GM23338 (cell line): ENCODE measurements at regions not wholly inside any gene's neighbourhood (a gene's known extent, or its start where the extent isn't known, plus 50 kb on each side); places are given as distances from the start of the nearest gene placed in this dataset.

ENCODE experiments used
- ATAC-seq: fragments of 200-7000 bp; cut with Tn5 transposase; 3 replicates; pipeline ENCODE4 v1.9.1; 2020
- DNase-seq: peaks from one replicate; pipeline ENCODE4 v3.0.0-alpha.2; 2015; ENCODE audit warnings: low spot score
- H2AFZ ChIP-seq: fragments of 200-600 bp; sonication (generic); 2 replicates; pipeline ENCODE4 v1.8.0; 2016; ENCODE audit warnings: antibody characterized with exemption, mild to moderate bottlenecking, moderate library complexity
- H3F3A ChIP-seq: fragments of 200-600 bp; sonication (generic); replicated peaks from 2 replicates; pipeline ENCODE4 v1.8.0; 2017; ENCODE audit warnings: antibody characterized with exemption, mixed run types, low read depth
- H3K27ac ChIP-seq: fragments of 200-600 bp; sonication (generic); 2 replicates; pipeline ENCODE4 v1.6.1; 2016; ENCODE audit warnings: low read depth
- H3K27me3 ChIP-seq: fragments of 200-600 bp; sonication (generic); 2 replicates; pipeline ENCODE4 v1.8.0; 2016; ENCODE audit warnings: mild to moderate bottlenecking, mixed run types, moderate library complexity; ENCODE audit not compliant: insufficient read depth
- H3K36me3 ChIP-seq: fragments of 200-600 bp; sonication (generic); 2 replicates; pipeline ENCODE4 v1.8.0; 2016; ENCODE audit warnings: mild to moderate bottlenecking; ENCODE audit not compliant: insufficient read depth
- H3K4me1 ChIP-seq: fragments of 200-600 bp; sonication (generic); 2 replicates; pipeline ENCODE4 v1.8.0; 2016; ENCODE audit warnings: mild to moderate bottlenecking, moderate library complexity; ENCODE audit not compliant: insufficient read depth
- H3K4me2 ChIP-seq: fragments of 200-600 bp; sonication (generic); 2 replicates; pipeline ENCODE4 v1.7.1; 2017; ENCODE audit warnings: mixed run types
- H3K4me3 ChIP-seq: fragments of 200-600 bp; sonication (generic); 2 replicates; pipeline ENCODE4 v1.6.1; 2016; ENCODE audit warnings: mixed run types
- H3K79me2 ChIP-seq: fragments of 200-600 bp; sonication (generic); replicated peaks from 2 replicates; pipeline ENCODE4 v1.8.0; 2017; ENCODE audit warnings: mild to moderate bottlenecking; ENCODE audit not compliant: insufficient read depth
- H3K9me2 ChIP-seq: fragments of 200-600 bp; sonication (generic); 2 replicates; pipeline ENCODE4 v1.8.0; 2017; ENCODE audit not compliant: insufficient read depth
- H4K20me1 ChIP-seq: fragments of 200-600 bp; sonication (generic); replicated peaks from 2 replicates; pipeline ENCODE4 v1.8.0; 2017; ENCODE audit warnings: mild to moderate bottlenecking; ENCODE audit not compliant: insufficient read depth
- H3K27ac Mint-ChIP-seq: 2 replicates; pipeline ENCODE4 v1.8.0; 2020; ENCODE audit warnings: inconsistent platforms, mild to moderate bottlenecking, moderate library complexity, mixed read lengths
- H3K27me3 Mint-ChIP-seq: 3 replicates; pipeline ENCODE4 v1.8.0; 2022; ENCODE audit warnings: low read depth, mild to moderate bottlenecking, moderate library complexity, mixed read lengths, inconsistent platforms; ENCODE audit not compliant: insufficient read depth, poor library complexity
- H3K36me3 Mint-ChIP-seq: 3 replicates; pipeline ENCODE4 v1.8.0; 2021; ENCODE audit warnings: low read depth, mild to moderate bottlenecking, inconsistent platforms, moderate library complexity, mixed read lengths
- H3K4me1 Mint-ChIP-seq: 3 replicates; pipeline ENCODE4 v1.8.0; 2020; ENCODE audit warnings: mild to moderate bottlenecking, inconsistent platforms, mixed read lengths
- H3K4me3 Mint-ChIP-seq: 3 replicates; pipeline ENCODE4 v1.8.0; 2021; ENCODE audit warnings: moderate library complexity, mild to moderate bottlenecking, inconsistent platforms, mixed read lengths
- H3K9me3 Mint-ChIP-seq: 3 replicates; pipeline ENCODE4 v1.8.0; 2020; ENCODE audit warnings: moderate library complexity, mild to moderate bottlenecking, inconsistent platforms, mixed read lengths
- CREB1 ChIP-seq: fragments of 250-450 bp; sonication (Bioruptor Pico); IDR thresholded peaks from 2 replicates; pipeline ENCODE4 v1.5.0; 2020; ENCODE audit warnings: low read depth, mild to moderate bottlenecking, moderate library complexity
- EZH2 ChIP-seq: fragments of 200-600 bp; sonication (generic); IDR thresholded peaks from one replicate; pipeline ENCODE4 v1.8.0; 2017; ENCODE audit warnings: antibody characterized with exemption, mild to moderate bottlenecking, low read depth; ENCODE audit not compliant: unreplicated experiment
- EZH2phosphoT487 ChIP-seq: fragments of 200-600 bp; sonication (generic); IDR thresholded peaks from one replicate; pipeline ENCODE4 v1.8.1; 2018; ENCODE audit warnings: antibody characterized with exemption; ENCODE audit not compliant: unreplicated experiment
- JUNB ChIP-seq: IDR thresholded peaks from one replicate; pipeline ENCODE4 v1.6.1; 2016; ENCODE audit warnings: antibody characterized with exemption; ENCODE audit not compliant: unreplicated experiment
- NANOG ChIP-seq: IDR thresholded peaks from 2 replicates; pipeline ENCODE4 v1.6.1; 2016; ENCODE audit warnings: antibody characterized with exemption, borderline replicate concordance
- POLR2AphosphoS5 ChIP-seq: IDR thresholded peaks from 2 replicates; pipeline ENCODE4 v1.6.1; 2016; ENCODE audit warnings: antibody characterized with exemption, low read depth
- STAT1 ChIP-seq: IDR thresholded peaks from one replicate; pipeline ENCODE4 v1.6.1; 2016; ENCODE audit warnings: antibody characterized with exemption; ENCODE audit not compliant: unreplicated experiment
- ZNF114 ChIP-seq: fragments of 250-450 bp; sonication (Bioruptor Pico); IDR thresholded peaks from 2 replicates; pipeline ENCODE4 v1.5.0; 2020; ENCODE audit warnings: mild to moderate bottlenecking, moderate library complexity
- ZNF331 ChIP-seq: fragments of 250-450 bp; sonication (Bioruptor Pico); IDR thresholded peaks from 2 replicates; pipeline ENCODE4 v1.5.0; 2020; ENCODE audit warnings: low read depth, mild to moderate bottlenecking, moderate library complexity
- TF ChIP-seq, protein P1 (sequence below), 2 experiments: fragments of 200-600 bp in 1 of 2; sonication (generic) in 1 of 2; conservative IDR thresholded peaks; 2 replicates each; pipeline versions ENCODE4 v1.5.1 to v1.6.1; 2016 to 2017; ENCODE audit warnings: antibody characterized with exemption in 2 of 2, low read depth in 2 of 2, mild to moderate bottlenecking in 2 of 2, moderate library complexity in 1 of 2
- TF ChIP-seq, protein P2 (sequence below): IDR thresholded peaks from 2 replicates; pipeline ENCODE4 v1.6.1; 2016; ENCODE audit warnings: antibody characterized with exemption
- TF ChIP-seq, protein P3 (sequence below): IDR thresholded peaks from one replicate; pipeline ENCODE4 v1.6.1; 2018; ENCODE audit warnings: antibody characterized with exemption; ENCODE audit not compliant: unreplicated experiment
- TF ChIP-seq, protein P4 (sequence below): fragments of 250-450 bp; sonication (Bioruptor Pico); IDR thresholded peaks from 2 replicates; pipeline ENCODE4 v1.5.0; 2020; ENCODE audit warnings: mild to moderate bottlenecking, moderate library complexity

DNA sequence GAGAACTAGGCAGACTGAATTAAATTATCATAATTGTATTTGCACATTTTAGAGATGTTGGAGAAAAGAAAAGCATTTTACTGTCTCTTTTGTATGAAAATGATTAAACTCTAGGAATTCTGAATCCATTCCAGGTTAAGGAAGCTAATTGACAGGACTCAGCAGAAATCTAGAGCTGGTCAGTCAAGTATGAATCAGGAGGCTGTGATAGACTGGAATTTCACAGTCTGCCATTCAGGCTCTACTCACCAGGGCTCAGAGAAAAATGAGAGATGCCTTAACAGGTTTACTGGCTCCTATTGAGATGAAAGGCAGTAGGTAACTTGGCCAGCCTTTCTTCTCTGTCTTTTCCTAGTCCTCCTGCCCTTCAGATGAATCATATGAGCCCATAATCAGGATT is 693.9 kb upstream of the CHORDC1 start:
- no peak overlapping the region for H3K4me3 ChIP-seq
- no peaks in the 10 kb centered on the region for H3K36me3 Mint-ChIP-seq
- no peaks in the 10 kb centered on the region for H3K9me3 Mint-ChIP-seq
- no peak overlapping the region for H3K27ac Mint-ChIP-seq
- H3K4me1 ChIP-seq, result no peaks in the 10 kb centered on the region
- no peaks in the 10 kb centered on the region for H3K9me2 ChIP-seq
- no peaks in the 10 kb centered on the region for H3F3A ChIP-seq
- no peaks in the 10 kb centered on the region for H4K20me1 ChIP-seq
- no peaks in the 10 kb centered on the region for H3K36me3 ChIP-seq
- H3K4me2 ChIP-seq, result no peak overlapping the region
- no peaks in the 10 kb centered on the region for H3K27me3 ChIP-seq
- H3K4me3 Mint-ChIP-seq, result no peak overlapping the region
- no peak for ATAC-seq
- no peak overlapping the region for H3K27ac ChIP-seq
- no peak for TF ChIP-seq NANOG
- TF ChIP-seq, protein P1, sequence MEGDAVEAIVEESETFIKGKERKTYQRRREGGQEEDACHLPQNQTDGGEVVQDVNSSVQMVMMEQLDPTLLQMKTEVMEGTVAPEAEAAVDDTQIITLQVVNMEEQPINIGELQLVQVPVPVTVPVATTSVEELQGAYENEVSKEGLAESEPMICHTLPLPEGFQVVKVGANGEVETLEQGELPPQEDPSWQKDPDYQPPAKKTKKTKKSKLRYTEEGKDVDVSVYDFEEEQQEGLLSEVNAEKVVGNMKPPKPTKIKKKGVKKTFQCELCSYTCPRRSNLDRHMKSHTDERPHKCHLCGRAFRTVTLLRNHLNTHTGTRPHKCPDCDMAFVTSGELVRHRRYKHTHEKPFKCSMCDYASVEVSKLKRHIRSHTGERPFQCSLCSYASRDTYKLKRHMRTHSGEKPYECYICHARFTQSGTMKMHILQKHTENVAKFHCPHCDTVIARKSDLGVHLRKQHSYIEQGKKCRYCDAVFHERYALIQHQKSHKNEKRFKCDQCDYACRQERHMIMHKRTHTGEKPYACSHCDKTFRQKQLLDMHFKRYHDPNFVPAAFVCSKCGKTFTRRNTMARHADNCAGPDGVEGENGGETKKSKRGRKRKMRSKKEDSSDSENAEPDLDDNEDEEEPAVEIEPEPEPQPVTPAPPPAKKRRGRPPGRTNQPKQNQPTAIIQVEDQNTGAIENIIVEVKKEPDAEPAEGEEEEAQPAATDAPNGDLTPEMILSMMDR (conservative IDR thresholded peaks at IDR 0.05; ENCODE audit: low read depth in 2 of 2), result no peak
- no peak for TF ChIP-seq ZNF114 (CRISPR knock-in tag)
- no peak for TF ChIP-seq EZH2
- no peak for TF ChIP-seq ZNF331 (CRISPR knock-in tag)
- TF ChIP-seq JUNB, result no peak
- no peak for TF ChIP-seq CREB1 (CRISPR knock-in tag)
- TF ChIP-seq, protein P2, sequence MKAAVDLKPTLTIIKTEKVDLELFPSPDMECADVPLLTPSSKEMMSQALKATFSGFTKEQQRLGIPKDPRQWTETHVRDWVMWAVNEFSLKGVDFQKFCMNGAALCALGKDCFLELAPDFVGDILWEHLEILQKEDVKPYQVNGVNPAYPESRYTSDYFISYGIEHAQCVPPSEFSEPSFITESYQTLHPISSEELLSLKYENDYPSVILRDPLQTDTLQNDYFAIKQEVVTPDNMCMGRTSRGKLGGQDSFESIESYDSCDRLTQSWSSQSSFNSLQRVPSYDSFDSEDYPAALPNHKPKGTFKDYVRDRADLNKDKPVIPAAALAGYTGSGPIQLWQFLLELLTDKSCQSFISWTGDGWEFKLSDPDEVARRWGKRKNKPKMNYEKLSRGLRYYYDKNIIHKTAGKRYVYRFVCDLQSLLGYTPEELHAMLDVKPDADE, result no peak
- no peak for TF ChIP-seq STAT1
- TF ChIP-seq, protein P3, sequence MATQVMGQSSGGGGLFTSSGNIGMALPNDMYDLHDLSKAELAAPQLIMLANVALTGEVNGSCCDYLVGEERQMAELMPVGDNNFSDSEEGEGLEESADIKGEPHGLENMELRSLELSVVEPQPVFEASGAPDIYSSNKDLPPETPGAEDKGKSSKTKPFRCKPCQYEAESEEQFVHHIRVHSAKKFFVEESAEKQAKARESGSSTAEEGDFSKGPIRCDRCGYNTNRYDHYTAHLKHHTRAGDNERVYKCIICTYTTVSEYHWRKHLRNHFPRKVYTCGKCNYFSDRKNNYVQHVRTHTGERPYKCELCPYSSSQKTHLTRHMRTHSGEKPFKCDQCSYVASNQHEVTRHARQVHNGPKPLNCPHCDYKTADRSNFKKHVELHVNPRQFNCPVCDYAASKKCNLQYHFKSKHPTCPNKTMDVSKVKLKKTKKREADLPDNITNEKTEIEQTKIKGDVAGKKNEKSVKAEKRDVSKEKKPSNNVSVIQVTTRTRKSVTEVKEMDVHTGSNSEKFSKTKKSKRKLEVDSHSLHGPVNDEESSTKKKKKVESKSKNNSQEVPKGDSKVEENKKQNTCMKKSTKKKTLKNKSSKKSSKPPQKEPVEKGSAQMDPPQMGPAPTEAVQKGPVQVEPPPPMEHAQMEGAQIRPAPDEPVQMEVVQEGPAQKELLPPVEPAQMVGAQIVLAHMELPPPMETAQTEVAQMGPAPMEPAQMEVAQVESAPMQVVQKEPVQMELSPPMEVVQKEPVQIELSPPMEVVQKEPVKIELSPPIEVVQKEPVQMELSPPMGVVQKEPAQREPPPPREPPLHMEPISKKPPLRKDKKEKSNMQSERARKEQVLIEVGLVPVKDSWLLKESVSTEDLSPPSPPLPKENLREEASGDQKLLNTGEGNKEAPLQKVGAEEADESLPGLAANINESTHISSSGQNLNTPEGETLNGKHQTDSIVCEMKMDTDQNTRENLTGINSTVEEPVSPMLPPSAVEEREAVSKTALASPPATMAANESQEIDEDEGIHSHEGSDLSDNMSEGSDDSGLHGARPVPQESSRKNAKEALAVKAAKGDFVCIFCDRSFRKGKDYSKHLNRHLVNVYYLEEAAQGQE, result no peak
- TF ChIP-seq, protein P4, sequence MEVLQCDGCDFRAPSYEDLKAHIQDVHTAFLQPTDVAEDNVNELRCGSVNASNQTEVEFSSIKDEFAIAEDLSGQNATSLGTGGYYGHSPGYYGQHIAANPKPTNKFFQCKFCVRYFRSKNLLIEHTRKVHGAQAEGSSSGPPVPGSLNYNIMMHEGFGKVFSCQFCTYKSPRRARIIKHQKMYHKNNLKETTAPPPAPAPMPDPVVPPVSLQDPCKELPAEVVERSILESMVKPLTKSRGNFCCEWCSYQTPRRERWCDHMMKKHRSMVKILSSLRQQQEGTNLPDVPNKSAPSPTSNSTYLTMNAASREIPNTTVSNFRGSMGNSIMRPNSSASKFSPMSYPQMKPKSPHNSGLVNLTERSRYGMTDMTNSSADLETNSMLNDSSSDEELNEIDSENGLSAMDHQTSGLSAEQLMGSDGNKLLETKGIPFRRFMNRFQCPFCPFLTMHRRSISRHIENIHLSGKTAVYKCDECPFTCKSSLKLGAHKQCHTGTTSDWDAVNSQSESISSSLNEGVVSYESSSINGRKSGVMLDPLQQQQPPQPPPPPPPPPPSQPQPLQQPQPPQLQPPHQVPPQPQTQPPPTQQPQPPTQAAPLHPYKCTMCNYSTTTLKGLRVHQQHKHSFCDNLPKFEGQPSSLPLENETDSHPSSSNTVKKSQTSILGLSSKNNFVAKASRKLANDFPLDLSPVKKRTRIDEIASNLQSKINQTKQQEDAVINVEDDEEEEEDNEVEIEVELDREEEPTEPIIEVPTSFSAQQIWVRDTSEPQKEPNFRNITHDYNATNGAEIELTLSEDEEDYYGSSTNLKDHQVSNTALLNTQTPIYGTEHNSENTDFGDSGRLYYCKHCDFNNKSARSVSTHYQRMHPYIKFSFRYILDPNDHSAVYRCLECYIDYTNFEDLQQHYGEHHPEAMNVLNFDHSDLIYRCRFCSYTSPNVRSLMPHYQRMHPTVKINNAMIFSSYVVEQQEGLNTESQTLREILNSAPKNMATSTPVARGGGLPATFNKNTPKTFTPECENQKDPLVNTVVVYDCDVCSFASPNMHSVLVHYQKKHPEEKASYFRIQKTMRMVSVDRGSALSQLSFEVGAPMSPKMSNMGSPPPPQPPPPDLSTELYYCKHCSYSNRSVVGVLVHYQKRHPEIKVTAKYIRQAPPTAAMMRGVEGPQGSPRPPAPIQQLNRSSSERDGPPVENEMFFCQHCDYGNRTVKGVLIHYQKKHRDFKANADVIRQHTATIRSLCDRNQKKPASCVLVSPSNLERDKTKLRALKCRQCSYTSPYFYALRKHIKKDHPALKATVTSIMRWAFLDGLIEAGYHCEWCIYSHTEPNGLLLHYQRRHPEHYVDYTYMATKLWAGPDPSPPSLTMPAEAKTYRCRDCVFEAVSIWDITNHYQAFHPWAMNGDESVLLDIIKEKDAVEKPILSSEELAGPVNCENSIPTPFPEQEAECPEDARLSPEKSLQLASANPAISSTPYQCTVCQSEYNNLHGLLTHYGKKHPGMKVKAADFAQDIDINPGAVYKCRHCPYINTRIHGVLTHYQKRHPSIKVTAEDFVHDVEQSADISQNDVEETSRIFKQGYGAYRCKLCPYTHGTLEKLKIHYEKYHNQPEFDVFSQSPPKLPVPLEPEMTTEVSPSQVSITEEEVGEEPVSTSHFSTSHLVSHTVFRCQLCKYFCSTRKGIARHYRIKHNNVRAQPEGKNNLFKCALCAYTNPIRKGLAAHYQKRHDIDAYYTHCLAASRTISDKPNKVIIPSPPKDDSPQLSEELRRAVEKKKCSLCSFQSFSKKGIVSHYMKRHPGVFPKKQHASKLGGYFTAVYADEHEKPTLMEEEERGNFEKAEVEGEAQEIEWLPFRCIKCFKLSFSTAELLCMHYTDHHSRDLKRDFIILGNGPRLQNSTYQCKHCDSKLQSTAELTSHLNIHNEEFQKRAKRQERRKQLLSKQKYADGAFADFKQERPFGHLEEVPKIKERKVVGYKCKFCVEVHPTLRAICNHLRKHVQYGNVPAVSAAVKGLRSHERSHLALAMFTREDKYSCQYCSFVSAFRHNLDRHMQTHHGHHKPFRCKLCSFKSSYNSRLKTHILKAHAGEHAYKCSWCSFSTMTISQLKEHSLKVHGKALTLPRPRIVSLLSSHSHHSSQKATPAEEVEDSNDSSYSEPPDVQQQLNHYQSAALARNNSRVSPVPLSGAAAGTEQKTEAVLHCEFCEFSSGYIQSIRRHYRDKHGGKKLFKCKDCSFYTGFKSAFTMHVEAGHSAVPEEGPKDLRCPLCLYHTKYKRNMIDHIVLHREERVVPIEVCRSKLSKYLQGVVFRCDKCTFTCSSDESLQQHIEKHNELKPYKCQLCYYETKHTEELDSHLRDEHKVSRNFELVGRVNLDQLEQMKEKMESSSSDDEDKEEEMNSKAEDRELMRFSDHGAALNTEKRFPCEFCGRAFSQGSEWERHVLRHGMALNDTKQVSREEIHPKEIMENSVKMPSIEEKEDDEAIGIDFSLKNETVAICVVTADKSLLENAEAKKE, result no peak
- no peak for TF ChIP-seq POLR2AphosphoS5
- no peak for TF ChIP-seq EZH2phosphoT487
- no peaks in the 10 kb centered on the region for H3K4me1 Mint-ChIP-seq
- H2AFZ ChIP-seq, result no peak overlapping the region
- H3K27me3 Mint-ChIP-seq, result no peaks in the 10 kb centered on the region
- H3K79me2 ChIP-seq, result no peaks in the 10 kb centered on the region
- DNase-seq, result no peak
